ENCODE measurements at regions not wholly inside any gene's neighbourhood (a gene's known extent, or its start where the extent isn't known, plus 50 kb on each side); places are given as distances from the start of the nearest gene placed in this dataset.

DNA sequence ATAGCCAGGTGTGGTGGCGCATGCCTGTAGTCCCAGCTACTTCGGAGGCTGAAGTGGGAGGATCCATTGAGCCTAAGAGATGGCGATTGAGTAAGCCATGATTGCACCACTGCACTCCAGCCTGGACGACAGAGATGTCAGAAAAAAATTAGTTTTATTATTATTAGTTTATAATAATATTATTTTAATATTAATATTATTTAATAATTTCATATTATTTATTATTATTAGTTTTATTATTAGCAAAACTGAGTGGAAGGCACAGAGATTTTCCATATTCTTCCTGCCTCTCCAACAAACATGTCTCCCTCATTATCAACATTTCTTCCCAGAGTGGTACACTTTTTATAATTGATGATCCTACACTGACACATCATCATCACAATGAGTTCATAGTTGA is 278.2 kb downstream of the SOX11 start:
- TF ChIP-seq, protein P1, sequence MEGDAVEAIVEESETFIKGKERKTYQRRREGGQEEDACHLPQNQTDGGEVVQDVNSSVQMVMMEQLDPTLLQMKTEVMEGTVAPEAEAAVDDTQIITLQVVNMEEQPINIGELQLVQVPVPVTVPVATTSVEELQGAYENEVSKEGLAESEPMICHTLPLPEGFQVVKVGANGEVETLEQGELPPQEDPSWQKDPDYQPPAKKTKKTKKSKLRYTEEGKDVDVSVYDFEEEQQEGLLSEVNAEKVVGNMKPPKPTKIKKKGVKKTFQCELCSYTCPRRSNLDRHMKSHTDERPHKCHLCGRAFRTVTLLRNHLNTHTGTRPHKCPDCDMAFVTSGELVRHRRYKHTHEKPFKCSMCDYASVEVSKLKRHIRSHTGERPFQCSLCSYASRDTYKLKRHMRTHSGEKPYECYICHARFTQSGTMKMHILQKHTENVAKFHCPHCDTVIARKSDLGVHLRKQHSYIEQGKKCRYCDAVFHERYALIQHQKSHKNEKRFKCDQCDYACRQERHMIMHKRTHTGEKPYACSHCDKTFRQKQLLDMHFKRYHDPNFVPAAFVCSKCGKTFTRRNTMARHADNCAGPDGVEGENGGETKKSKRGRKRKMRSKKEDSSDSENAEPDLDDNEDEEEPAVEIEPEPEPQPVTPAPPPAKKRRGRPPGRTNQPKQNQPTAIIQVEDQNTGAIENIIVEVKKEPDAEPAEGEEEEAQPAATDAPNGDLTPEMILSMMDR (conservative IDR thresholded peaks at IDR 0.05; ENCODE audit: control insufficient read depth, insufficient read depth, low read depth, low read length): no peak
- DNase-seq (ENCODE audit: low read depth): no peak
- H3K4me3 ChIP-seq (ENCODE audit: control insufficient read depth, low read depth, low read length): no peak overlapping the region

DNA sequence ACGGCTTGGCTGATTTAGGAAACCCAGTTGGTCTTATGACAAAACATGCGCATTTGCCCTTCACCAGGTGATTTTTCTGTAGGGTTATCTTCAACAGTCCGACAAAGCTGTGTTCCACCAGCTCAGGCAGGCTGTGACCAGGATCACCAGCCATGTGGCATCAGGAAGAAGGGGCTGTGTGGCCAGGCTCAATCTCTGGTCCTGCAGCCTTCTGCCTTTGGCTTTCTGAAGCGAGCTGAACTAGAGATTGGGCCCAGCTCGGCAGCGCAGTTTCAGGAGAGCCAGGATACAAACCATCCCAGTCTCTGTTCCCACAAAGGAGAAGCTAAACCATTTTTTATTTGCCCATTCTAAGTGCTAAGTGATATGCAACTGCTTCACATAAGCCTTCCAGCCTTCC is 282.3 kb downstream of the SOX11 start:
- no peak for DNase-seq (ENCODE audit: low read depth)
- TF ChIP-seq, protein P1 (conservative IDR thresholded peaks at IDR 0.05; ENCODE audit: control insufficient read depth, insufficient read depth, low read depth, low read length): no peak
- no peak overlapping the region for H3K4me3 ChIP-seq (ENCODE audit: control insufficient read depth, low read depth, low read length)

DNA sequence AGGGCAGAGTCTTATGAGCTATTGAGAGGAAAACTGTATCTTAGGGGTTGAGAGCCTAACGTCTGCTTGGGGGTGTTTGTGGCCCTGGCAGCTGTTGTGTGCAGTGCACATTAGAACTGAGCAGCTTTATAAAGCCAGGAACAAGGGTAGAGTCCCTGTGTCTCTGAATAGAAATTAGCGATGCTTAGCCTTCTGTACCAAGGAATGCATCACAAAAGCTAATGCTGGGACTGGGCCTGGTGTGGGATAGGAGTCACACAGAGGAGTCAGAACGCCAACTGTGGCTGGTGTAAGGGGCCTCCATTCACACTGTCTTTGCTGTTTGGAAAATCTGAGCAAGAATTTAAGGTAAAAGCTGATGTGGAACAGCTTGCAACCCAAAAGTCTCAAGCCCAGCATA is 283.2 kb downstream of the SOX11 start:
- DNase-seq (ENCODE audit: low read depth): no peak
- TF ChIP-seq, protein P1 (conservative IDR thresholded peaks at IDR 0.05; ENCODE audit: control insufficient read depth, insufficient read depth, low read depth, low read length): no peak
- H3K4me3 ChIP-seq (ENCODE audit: control insufficient read depth, low read depth, low read length): no peak overlapping the region

DNA sequence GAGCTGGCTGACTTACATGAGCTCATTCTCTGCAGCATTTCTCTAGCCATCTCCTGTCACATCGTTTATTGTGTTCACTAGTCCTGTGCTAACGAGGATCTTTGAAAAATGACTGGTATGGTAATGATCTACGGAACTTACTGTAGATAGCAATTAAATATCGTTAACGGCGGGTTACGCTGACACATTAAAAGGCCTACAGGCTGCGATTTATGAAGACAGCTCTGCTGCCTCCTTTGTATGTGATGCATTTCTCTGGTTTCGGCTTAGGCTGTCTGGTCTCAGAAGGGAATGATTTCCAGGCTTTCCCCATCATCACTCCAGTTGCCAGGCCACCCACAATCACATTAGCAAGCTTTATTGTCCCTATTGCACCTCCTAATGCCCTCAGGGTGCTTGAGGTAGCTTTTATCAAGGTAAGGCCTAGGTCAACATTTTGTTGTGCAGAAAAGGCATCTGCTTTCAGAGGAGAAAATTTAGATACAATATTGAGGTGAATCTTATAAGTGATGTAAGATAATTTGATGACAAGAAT is 284.4 kb downstream of the SOX11 start:
- no peak for DNase-seq (ENCODE audit: low read depth)
- TF ChIP-seq, protein P1 (conservative IDR thresholded peaks at IDR 0.05; ENCODE audit: control insufficient read depth, insufficient read depth, low read depth, low read length): no peak
- no peak overlapping the region for H3K4me3 ChIP-seq (ENCODE audit: control insufficient read depth, low read depth, low read length)

DNA sequence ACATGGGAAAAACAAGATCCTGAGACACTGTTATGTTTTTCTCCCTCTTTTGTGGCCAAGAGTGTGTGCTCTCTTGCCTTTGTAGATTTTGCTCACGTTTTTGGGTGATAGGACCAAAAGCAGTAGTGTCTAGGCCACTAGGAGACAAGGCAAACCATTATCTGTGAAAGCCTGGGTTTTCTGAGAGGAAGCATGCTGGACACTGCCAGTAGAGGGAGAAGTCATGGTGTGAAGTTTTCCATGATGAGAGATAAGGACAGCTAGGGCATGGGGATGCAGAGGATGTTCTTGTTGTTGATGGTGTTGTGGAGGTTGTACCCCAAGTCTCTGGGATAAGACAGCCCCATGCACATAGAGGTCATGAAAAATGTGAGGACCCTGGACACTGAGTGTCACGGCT is 285.3 kb downstream of the SOX11 start:
- TF ChIP-seq, protein P1 (conservative IDR thresholded peaks at IDR 0.05; ENCODE audit: control insufficient read depth, insufficient read depth, low read depth, low read length): no peak
- DNase-seq (ENCODE audit: low read depth): no peak
- no peak overlapping the region for H3K4me3 ChIP-seq (ENCODE audit: control insufficient read depth, low read depth, low read length)

DNA sequence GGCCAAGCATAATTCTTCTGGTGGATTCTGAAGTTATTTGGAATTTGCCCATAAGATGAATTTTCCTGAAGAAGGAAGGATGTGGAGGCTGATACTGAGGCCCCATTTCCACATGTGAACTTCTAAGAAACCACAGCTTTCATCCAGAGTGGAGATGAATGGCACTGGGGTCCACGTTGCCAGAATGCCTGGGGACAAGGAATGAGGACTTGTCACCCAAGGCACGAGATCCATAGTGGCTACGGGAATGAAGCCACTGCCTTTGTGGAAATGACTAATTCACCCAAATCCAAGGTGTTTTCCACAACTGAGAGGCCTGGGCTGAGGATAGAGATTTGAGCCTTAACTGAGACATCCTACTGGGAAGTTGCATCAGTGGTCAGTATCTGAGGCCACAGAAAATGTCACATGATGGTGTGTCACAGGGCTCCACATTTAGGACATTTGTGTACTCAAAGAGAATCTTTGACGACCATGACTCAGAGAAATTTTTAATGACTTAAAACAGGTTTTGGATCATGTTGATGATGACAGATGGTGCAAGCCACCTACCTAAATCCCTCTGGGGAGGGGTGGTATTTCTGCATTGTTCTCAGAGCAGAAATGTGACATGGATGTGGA is 286.1 kb downstream of the SOX11 start:
- TF ChIP-seq, protein P1 (conservative IDR thresholded peaks at IDR 0.05; ENCODE audit: control insufficient read depth, insufficient read depth, low read depth, low read length): no peak
- DNase-seq (ENCODE audit: low read depth): no peak
- no peak overlapping the region for H3K4me3 ChIP-seq (ENCODE audit: control insufficient read depth, low read depth, low read length)
